ENCODE measurements at regions not wholly inside any gene's neighbourhood (a gene's known extent, or its start where the extent isn't known, plus 50 kb on each side); places are given as distances from the start of the nearest gene placed in this dataset.
A peak's percentile ranks its signal among the peaks of the same experiment; 100 is the strongest.
"Not testable (repeated sequence)": the region's sequence is repeated elsewhere in the genome, so short reads cannot be mapped to it uniquely, and the experiment has no call there.

GRCh38 chr3:193118907-193119306 lies 122.1 kb upstream of the PLAAT1 start:
- no peak for DNase-seq

GRCh38 chr3:193119926-193120325 lies 121.1 kb upstream of the PLAAT1 start:
- DNase-seq: peak; percentile 35

GRCh38 chr3:193124861-193125260 lies 116.2 kb upstream of the PLAAT1 start:
- no peak for DNase-seq

GRCh38 chr3:193129607-193130006 lies 111.4 kb upstream of the PLAAT1 start:
- no peak for DNase-seq

- no peak for DNase-seq
Observed at GRCh38 chr3:193130576-193130975, 110.4 kb upstream of the PLAAT1 start.

GRCh38 chr3:193132241-193132640 lies 108.8 kb upstream of the PLAAT1 start:
- DNase-seq: no peak

- no peak for DNase-seq
Observed at GRCh38 chr3:193132964-193133363, 108.1 kb upstream of the PLAAT1 start.

- DNase-seq: peak; percentile 30
Observed at GRCh38 chr3:193134856-193135255, 106.2 kb upstream of the PLAAT1 start.

- no peak for DNase-seq
Observed at GRCh38 chr3:193140381-193140780, 100.6 kb upstream of the PLAAT1 start.

GRCh38 chr3:193145248-193145647 lies 95.8 kb upstream of the PLAAT1 start:
- no peak for DNase-seq

GRCh38 chr3:193148688-193149473 lies 92.1 kb upstream of the PLAAT1 start:
- DNase-seq: no peak

- no peak for DNase-seq
Observed at GRCh38 chr3:193149998-193150397, 91.0 kb upstream of the PLAAT1 start.

GRCh38 chr3:193155044-193155781 lies 85.8 kb upstream of the PLAAT1 start:
- not testable (repeated sequence) for DNase-seq

- DNase-seq: no peak
Observed at GRCh38 chr3:193157051-193157450, 84.0 kb upstream of the PLAAT1 start.

- no peak for DNase-seq
Observed at GRCh38 chr3:193165431-193166120, 75.4 kb upstream of the PLAAT1 start.

- DNase-seq: no peak
Observed at GRCh38 chr3:193168931-193169330, 72.1 kb upstream of the PLAAT1 start.

- no peak for DNase-seq
Observed at GRCh38 chr3:193174140-193174539, 66.9 kb upstream of the PLAAT1 start.

- not testable (repeated sequence) for DNase-seq
Observed at GRCh38 chr3:193179332-193180012, 61.5 kb upstream of the PLAAT1 start.

- no peak for DNase-seq
Observed at GRCh38 chr3:193187070-193187722, 53.8 kb upstream of the PLAAT1 start.

GRCh38 chr3:193190146-193190786 lies 50.8 kb upstream of the PLAAT1 start:
- no peak for DNase-seq
